Mucosa of descending colon (tissue), 3 donors: ENCODE measurements at regions not wholly inside any gene's neighbourhood (a gene's known extent, or its start where the extent isn't known, plus 50 kb on each side); places are given as distances from the start of the nearest gene placed in this dataset.

Experiments
- ATAC-seq: fragments of 200-7000 bp; cut with Tn5 transposase; one replicate; pipeline ENCODE4 v1.9.1; 2020; ENCODE audit warnings: mild to moderate bottlenecking, moderate library complexity
- DNase-seq, 3 donors: peaks; one replicate each; pipeline ENCODE4 v3.0.0-alpha.2; 2020
- H3K36me3 ChIP-seq: fragments of 200-600 bp; one replicate; pipeline ENCODE4 v1.8.0; 2021; ENCODE audit warnings: low read depth, mild to moderate bottlenecking
- H3K4me1 ChIP-seq: fragments of 200-600 bp; one replicate; pipeline ENCODE4 v1.8.0; 2021; ENCODE audit warnings: low read depth, mild to moderate bottlenecking
- H3K4me3 ChIP-seq: fragments of 200-600 bp; one replicate; pipeline ENCODE4 v1.8.0; 2021; ENCODE audit warnings: mild to moderate bottlenecking
- H3K9me3 ChIP-seq: fragments of 200-600 bp; one replicate; pipeline ENCODE4 v1.8.0; 2021; ENCODE audit warnings: mild to moderate bottlenecking
- CTCF ChIP-seq: fragments of 200-600 bp; IDR thresholded peaks from one replicate; pipeline ENCODE4 v1.8.0; 2022; ENCODE audit warnings: antibody characterized with exemption, mild to moderate bottlenecking
- intact Hi-C, 2 donors: fragments of 100-400 bp; cut with DNase I in 1 of 2; cut with micrococcal nuclease in 1 of 2; formaldehyde crosslinking; loops; one replicate each; pipeline versions ENCODE4 v1.11.0 to v1.11.1; 2022; cut with DNase I, micrococcal nuclease
- donor health status: DM: no; HTN: no; CAD: no; lungs with moderate emphysema.
- donor health status: DM: no; HTN: no; CAD: no.
- donor health status: DM: no; HTN: yes; CAD: no.

- H3K4me1 ChIP-seq = no peaks in the 10 kb centered on the region
- DNase-seq = no peak
- intact Hi-C loops = no loop called here
- no peaks in the 10 kb centered on the region for H3K9me3 ChIP-seq
- no peak for ATAC-seq
- no peak overlapping the region for H3K4me3 ChIP-seq
- TF ChIP-seq CTCF = no peak
- H3K36me3 ChIP-seq = no peaks in the 10 kb centered on the region
These were observed 85.1 kb downstream of the CRYGS start for GRCh38 chr3:186459108-186459467.

- Histone ChIP-seq H3K4me1 (no peaks in the 10 kb centered on the region), H3K36me3 (no peaks in the 10 kb centered on the region), H3K4me3 (no peak overlapping the region), H3K9me3 (no peaks in the 10 kb centered on the region)
- TF ChIP-seq CTCF = no peak
- no peak for DNase-seq
- intact Hi-C loops = no loop called here
- ATAC-seq = no peak
These were observed 85.7 kb downstream of the CRYGS start for GRCh38 chr3:186458306-186459107.

- no peak for DNase-seq
- intact Hi-C loops = no loop called here
- no peaks in the 10 kb centered on the region for H3K36me3 ChIP-seq
- no peak for ATAC-seq
- H3K9me3 ChIP-seq = no peaks in the 10 kb centered on the region
- no peaks in the 10 kb centered on the region for H3K4me1 ChIP-seq
- no peak overlapping the region for H3K4me3 ChIP-seq
- no peak for TF ChIP-seq CTCF
These were observed 86.9 kb downstream of the CRYGS start for GRCh38 chr3:186457236-186457635.

GRCh38 chr3:186456731-186457191, 87.4 kb downstream of the CRYGS start:
- ATAC-seq = no peak
- intact Hi-C loops = no loop called here
- Histone ChIP-seq H3K4me1 (no peaks in the 10 kb centered on the region), H3K4me3 (no peak overlapping the region), H3K36me3 (no peaks in the 10 kb centered on the region), H3K9me3 (no peaks in the 10 kb centered on the region)
- TF ChIP-seq CTCF = no peak
- DNase-seq = no peak

- DNase-seq (no peak), ATAC-seq (no peak)
- Histone ChIP-seq H3K4me3 (no peak overlapping the region), H3K36me3 (no peaks in the 10 kb centered on the region), H3K9me3 (no peaks in the 10 kb centered on the region), H3K4me1 (no peaks in the 10 kb centered on the region)
- no peak for TF ChIP-seq CTCF
- intact Hi-C loops = no loop called here
These were observed 89.1 kb downstream of the CRYGS start for GRCh38 chr3:186454881-186455703.
